ENCODE measurements at regions not wholly inside any gene's neighbourhood (a gene's known extent, or its start where the extent isn't known, plus 50 kb on each side); places are given as distances from the start of the nearest gene placed in this dataset.
"Not testable (repeated sequence)": the region's sequence is repeated elsewhere in the genome, so short reads cannot be mapped to it uniquely, and the experiment has no call there.

GRCh38 chr14:56351861-56352260 lies 227.7 kb upstream of the TMEM260 start:
- DNase-seq (ENCODE audit: low spot score), result peak; percentile 75

- DNase-seq (ENCODE audit: low spot score), result no peak
Measured at GRCh38 chr14:56352999-56353398, 226.6 kb upstream of the TMEM260 start.

- no peak for DNase-seq (ENCODE audit: low spot score)
Measured at GRCh38 chr14:56357428-56357827, 222.2 kb upstream of the TMEM260 start.

- DNase-seq (ENCODE audit: low spot score), result no peak
Measured at GRCh38 chr14:56358275-56358674, 221.3 kb upstream of the TMEM260 start.

- no peak for DNase-seq (ENCODE audit: low spot score)
Measured at GRCh38 chr14:56358851-56359614, 220.6 kb upstream of the TMEM260 start.

- not testable (repeated sequence) for DNase-seq (ENCODE audit: low spot score)
Measured at GRCh38 chr14:56365663-56366062, 213.9 kb upstream of the TMEM260 start.

- DNase-seq (ENCODE audit: low spot score), result no peak
Measured at GRCh38 chr14:56367416-56367815, 212.2 kb upstream of the TMEM260 start.

- DNase-seq (ENCODE audit: low spot score), result no peak
Measured at GRCh38 chr14:56371737-56372136, 207.9 kb upstream of the TMEM260 start.

GRCh38 chr14:56374421-56374820 lies 205.2 kb upstream of the TMEM260 start:
- no peak for DNase-seq (ENCODE audit: low spot score)

- no peak for DNase-seq (ENCODE audit: low spot score)
Measured at GRCh38 chr14:56378046-56378445, 201.6 kb upstream of the TMEM260 start.

GRCh38 chr14:56378475-56378877 lies 201.1 kb upstream of the TMEM260 start:
- DNase-seq (ENCODE audit: low spot score), result no peak

GRCh38 chr14:56379956-56380355 lies 199.6 kb upstream of the TMEM260 start:
- no peak for DNase-seq (ENCODE audit: low spot score)

- no peak for DNase-seq (ENCODE audit: low spot score)
Measured at GRCh38 chr14:56386024-56386423, 193.6 kb upstream of the TMEM260 start.

- no peak for DNase-seq (ENCODE audit: low spot score)
Measured at GRCh38 chr14:56390859-56391258, 188.7 kb upstream of the TMEM260 start.

- no peak for DNase-seq (ENCODE audit: low spot score)
Measured at GRCh38 chr14:56394826-56395530, 184.6 kb upstream of the TMEM260 start.

- DNase-seq (ENCODE audit: low spot score), result no peak
Measured at GRCh38 chr14:56400109-56400825, 179.3 kb upstream of the TMEM260 start.

- DNase-seq (ENCODE audit: low spot score), result no peak
Measured at GRCh38 chr14:56412468-56413434, 166.8 kb upstream of the TMEM260 start.

GRCh38 chr14:56413721-56414120 lies 165.9 kb upstream of the TMEM260 start:
- DNase-seq (ENCODE audit: low spot score), result no peak

- no peak for DNase-seq (ENCODE audit: low spot score)
Measured at GRCh38 chr14:56414236-56414635, 165.4 kb upstream of the TMEM260 start.

- no peak for DNase-seq (ENCODE audit: low spot score)
Measured at GRCh38 chr14:56416213-56416612, 163.4 kb upstream of the TMEM260 start.

- DNase-seq (ENCODE audit: low spot score), result no peak
Measured at GRCh38 chr14:56417173-56417572, 162.4 kb upstream of the TMEM260 start.

- DNase-seq (ENCODE audit: low spot score), result no peak
Measured at GRCh38 chr14:56419750-56420149, 159.8 kb upstream of the TMEM260 start.

All from H4 (cell line).